ENCODE measurements at regions not wholly inside any gene's neighbourhood (a gene's known extent, or its start where the extent isn't known, plus 50 kb on each side); places are given as distances from the start of the nearest gene placed in this dataset.

- TF ChIP-seq CTCF (IDR thresholded peaks at IDR 0.05; ENCODE audit: poor library complexity) (no peak), EZH2 (IDR thresholded peaks at IDR 0.05; ENCODE audit: borderline replicate concordance) (no peak)
These were observed 645.5 kb upstream of the FAM241A start for GRCh38 chr4:111499706-111500105.
